SK-N-SH (cell line): ENCODE measurements at regions not wholly inside any gene's neighbourhood (a gene's known extent, or its start where the extent isn't known, plus 50 kb on each side); places are given as distances from the start of the nearest gene placed in this dataset.

Experiments used
- CTCF ChIA-PET: fragments of 300-600, 350-600 bp; formaldehyde crosslinking; extraction: SDS; loops from one replicate; lab custom pipeline; 2021; lab: Yijun Ruan, JAX
- POLR2A ChIA-PET: fragments of 350-600 bp; sonication (Branson Sonifier 250); formaldehyde crosslinking; extraction: SDS; loops from one replicate; lab custom pipeline; 2020; ENCODE audit warnings: antibody characterized with exemption, inconsistent platforms; lab: Yijun Ruan, JAX
- DNase-seq: peaks from one replicate; pipeline ENCODE4 v3.0.0; 2012
- H2AFZ ChIP-seq: fragments of 200-600 bp; sonication (generic); 2 replicates; pipeline ENCODE4 v1.8.1; 2016; ENCODE audit warnings: antibody characterized with exemption, mild to moderate bottlenecking, low read depth
- H3F3A ChIP-seq: fragments of 200-600 bp; sonication (generic); replicated peaks from 2 replicates; pipeline ENCODE3; 2016; ENCODE audit warnings: antibody characterized with exemption, mild to moderate bottlenecking; ENCODE audit not compliant: insufficient read depth
- H3K27ac ChIP-seq, 2 experiments: fragments of 200-500 bp in 1 of 2; fragments of 200-600 bp in 1 of 2; sonication (Bioruptor generic) in 1 of 2; sonication (generic), shearing (Covaris generic) in 1 of 2; 2 replicates each; pipeline versions ENCODE4 v1.5.1 to v1.6.1; 2014 to 2016; ENCODE audit warnings: low read depth in 2 of 2, inconsistent platforms in 1 of 2, low read length in 1 of 2, mild to moderate bottlenecking in 1 of 2, mixed read lengths in 1 of 2
- H3K27me3 ChIP-seq: fragments of 200-600 bp; sonication (generic), shearing (Covaris generic); 2 replicates; pipeline ENCODE4 v1.6.1; 2016; ENCODE audit warnings: mixed run types; ENCODE audit not compliant: insufficient read depth
- H3K36me3 ChIP-seq, 2 experiments: fragments of 200-500 bp in 1 of 2; fragments of 200-600 bp in 1 of 2; sonication (Bioruptor generic) in 1 of 2; sonication (generic) in 1 of 2; replicated peaks in 1 of 2; 2 replicates each; pipeline versions ENCODE3 to v1.5.1; 2014 to 2016; ENCODE audit warnings: low read length in 1 of 2, mild to moderate bottlenecking in 1 of 2; ENCODE audit not compliant: insufficient read depth in 2 of 2, control insufficient read depth in 1 of 2
- H3K4me1 ChIP-seq, 2 experiments: fragments of 200-500 bp in 1 of 2; fragments of 200-600 bp in 1 of 2; sonication (Bioruptor generic) in 1 of 2; sonication (generic), shearing (Covaris generic) in 1 of 2; 2 replicates each; pipeline versions ENCODE4 v1.5.1 to v1.6.1; 2014 to 2016; ENCODE audit warnings: low read depth in 1 of 2, low read length in 1 of 2, mixed run types in 1 of 2; ENCODE audit not compliant: insufficient read depth in 2 of 2, control insufficient read depth in 1 of 2
- H3K4me2 ChIP-seq: fragments of 200-600 bp; sonication (generic), shearing (Covaris generic); 2 replicates; pipeline ENCODE4 v1.6.1; 2017; ENCODE audit warnings: mixed run types
- H3K4me3 ChIP-seq, 2 experiments: fragments of 200-500 bp in 1 of 2; fragments of 200-600 bp in 1 of 2; sonication (Bioruptor generic) in 1 of 2; sonication (generic), shearing (Covaris generic) in 1 of 2; 2 replicates each; pipeline versions ENCODE4 v1.5.1 to v1.8.1; 2014 to 2016; ENCODE audit warnings: low read depth in 2 of 2, inconsistent platforms in 1 of 2, low read length in 1 of 2, mild to moderate bottlenecking in 1 of 2, mixed read lengths in 1 of 2, moderate library complexity in 1 of 2
- H3K79me2 ChIP-seq: fragments of 200-600 bp; sonication (generic); 2 replicates; pipeline ENCODE4 v1.8.1; 2017; ENCODE audit warnings: mild to moderate bottlenecking; ENCODE audit not compliant: insufficient read depth
- H3K9ac ChIP-seq: fragments of 200-600 bp; sonication (generic); 2 replicates; pipeline ENCODE4 v1.6.1; 2017; ENCODE audit warnings: mixed run types
- H3K9me2 ChIP-seq: fragments of 200-600 bp; sonication (generic); 2 replicates; pipeline ENCODE4 v1.6.1; 2017; ENCODE audit warnings: mixed run types
- H3K9me3 ChIP-seq: fragments of 200-600 bp; sonication (generic); 2 replicates; pipeline ENCODE4 v1.6.1; 2017; ENCODE audit warnings: mixed run types, mild to moderate bottlenecking, moderate library complexity
- H4K20me1 ChIP-seq: fragments of 200-600 bp; sonication (generic); 2 replicates; pipeline ENCODE4 v1.6.1; 2017; ENCODE audit warnings: mild to moderate bottlenecking, mixed run types; ENCODE audit not compliant: insufficient read depth
- CHD2 ChIP-seq: fragments of 150-350 bp; IDR thresholded peaks from 2 replicates; pipeline ENCODE4 v1.6.1; 2018; ENCODE audit warnings: low read length; ENCODE audit not compliant: partially characterized antibody
- ELF1 ChIP-seq: IDR thresholded peaks from 2 replicates; pipeline ENCODE4 v1.4.0; 2012
- FOSL2 ChIP-seq: IDR thresholded peaks from 2 replicates; pipeline ENCODE4 v1.4.0; 2012; ENCODE audit warnings: low read depth, mild to moderate bottlenecking, moderate library complexity, borderline replicate concordance
- FOXM1 ChIP-seq: IDR thresholded peaks from 2 replicates; pipeline ENCODE4 v1.4.0; 2012; ENCODE audit warnings: low read depth, mild to moderate bottlenecking
- GABPA ChIP-seq: IDR thresholded peaks from 2 replicates; pipeline ENCODE4 v1.4.0; 2012; ENCODE audit warnings: low read depth, mild to moderate bottlenecking
- MAX ChIP-seq: IDR thresholded peaks from 2 replicates; pipeline ENCODE4 v1.4.0; 2012; ENCODE audit warnings: low read depth
- MEF2A ChIP-seq: IDR thresholded peaks from 2 replicates; pipeline ENCODE4 v1.4.0; 2012; ENCODE audit warnings: low read depth, borderline replicate concordance
- MXI1 ChIP-seq: IDR thresholded peaks from 2 replicates; pipeline ENCODE4 v1.6.1; 2012; ENCODE audit warnings: mild to moderate bottlenecking, low read depth, low read length, improper control_type of control experiment
- NRF1 ChIP-seq: IDR thresholded peaks from 2 replicates; pipeline ENCODE4 v1.6.1; 2012; ENCODE audit warnings: low read depth, mild to moderate bottlenecking, low read length
- RAD21 ChIP-seq: IDR thresholded peaks from 2 replicates; pipeline ENCODE4 v1.6.1; 2012; ENCODE audit warnings: mild to moderate bottlenecking, low read length
- SIN3A ChIP-seq: IDR thresholded peaks from 2 replicates; pipeline ENCODE4 v1.6.1; 2012; ENCODE audit warnings: low read depth, mild to moderate bottlenecking, low read length, moderate library complexity, borderline replicate concordance
- SMC3 ChIP-seq: IDR thresholded peaks from 2 replicates; pipeline ENCODE4 v1.6.1; 2012; ENCODE audit warnings: low read depth, low read length, improper control_type of control experiment
- TCF12 ChIP-seq: IDR thresholded peaks from 2 replicates; pipeline ENCODE4 v1.4.0; 2012
- TEAD4 ChIP-seq: IDR thresholded peaks from 2 replicates; pipeline ENCODE4 v1.4.0; 2012; ENCODE audit warnings: mild to moderate bottlenecking, borderline replicate concordance; ENCODE audit not compliant: insufficient read depth
- YY1 ChIP-seq: IDR thresholded peaks from 2 replicates; pipeline ENCODE4 v1.4.0; 2012; ENCODE audit warnings: low read depth, mild to moderate bottlenecking
- ZBTB33 ChIP-seq: IDR thresholded peaks from 2 replicates; pipeline ENCODE4 v1.4.0; 2012; ENCODE audit warnings: low read depth, borderline replicate concordance
- WGBS: methylation state at CpG from one replicate; pipeline ENCODE4 v1.1.6; 2017; ENCODE audit warnings: low lambda C conversion rate; 5-methylcytosine and 5-hydroxymethylcytosine counted together
- TF ChIP-seq, protein P1 (sequence below): fragments of 150-350 bp; IDR thresholded peaks from 2 replicates; pipeline ENCODE4 v1.6.1; 2016; ENCODE audit warnings: mild to moderate bottlenecking, low read depth, low read length
- TF ChIP-seq, protein P2 (sequence below): fragments of 150-350 bp; IDR thresholded peaks from 2 replicates; pipeline ENCODE4 v1.6.1; 2017; ENCODE audit warnings: antibody characterized with exemption, low read length, low read depth, borderline replicate concordance
- TF ChIP-seq, protein P3 (sequence below): IDR thresholded peaks from 2 replicates; pipeline ENCODE4 v1.6.1; 2012; ENCODE audit warnings: mild to moderate bottlenecking, low read depth, low read length, moderate library complexity
- TF ChIP-seq, protein P4 (sequence below): fragments of 200-600 bp; sonication (generic); IDR thresholded peaks from 2 replicates; pipeline ENCODE4 v1.6.1; 2017; ENCODE audit warnings: antibody characterized with exemption, mild to moderate bottlenecking, moderate library complexity

DNA sequence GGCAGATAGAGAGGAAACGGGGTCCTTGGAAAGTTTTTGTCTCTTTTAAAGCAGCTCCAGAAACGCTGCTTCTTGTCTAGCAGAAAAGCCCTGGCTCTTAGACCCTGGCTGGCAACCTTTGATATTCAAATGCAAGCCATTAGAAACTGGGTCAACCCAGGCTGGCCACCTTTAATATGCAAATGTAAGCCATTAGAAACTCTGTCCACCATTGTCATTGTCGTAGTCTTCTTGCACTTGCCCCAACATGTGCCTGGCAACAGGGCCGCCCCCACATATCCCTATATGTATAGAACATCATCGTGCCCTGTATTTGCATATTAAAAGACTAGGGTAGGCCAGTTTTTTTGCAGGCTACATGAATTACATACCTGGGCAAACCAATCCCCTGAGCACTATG is 621.3 kb upstream of the DPP6 start:
- Histone ChIP-seq H4K20me1 (no peaks in the 10 kb centered on the region), H3K4me2 (no peak overlapping the region), H2AFZ (no peak overlapping the region), H3K4me1 (no peaks in the 10 kb centered on the region), H3K9me3 (no peaks in the 10 kb centered on the region), H3K36me3 (no peaks in the 10 kb centered on the region), H3K27ac (no peak overlapping the region), H3F3A (no peaks in the 10 kb centered on the region), H3K27me3 (no peaks in the 10 kb centered on the region), H3K9me2 (no peaks in the 10 kb centered on the region)
- ChIA-PET CTCF (no interaction called here), POLR2A (no interaction called here)
- no peak for DNase-seq
- TF ChIP-seq MAX (no peak), YY1 (no peak), TEAD4 (no peak), NRF1 (no peak), TCF12 (no peak), FOSL2 (no peak), MXI1 (no peak), SIN3A (no peak), ELF1 (no peak)
- TF ChIP-seq, protein P1, sequence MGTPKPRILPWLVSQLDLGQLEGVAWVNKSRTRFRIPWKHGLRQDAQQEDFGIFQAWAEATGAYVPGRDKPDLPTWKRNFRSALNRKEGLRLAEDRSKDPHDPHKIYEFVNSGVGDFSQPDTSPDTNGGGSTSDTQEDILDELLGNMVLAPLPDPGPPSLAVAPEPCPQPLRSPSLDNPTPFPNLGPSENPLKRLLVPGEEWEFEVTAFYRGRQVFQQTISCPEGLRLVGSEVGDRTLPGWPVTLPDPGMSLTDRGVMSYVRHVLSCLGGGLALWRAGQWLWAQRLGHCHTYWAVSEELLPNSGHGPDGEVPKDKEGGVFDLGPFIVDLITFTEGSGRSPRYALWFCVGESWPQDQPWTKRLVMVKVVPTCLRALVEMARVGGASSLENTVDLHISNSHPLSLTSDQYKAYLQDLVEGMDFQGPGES, result no peak
- TF ChIP-seq, protein P2, sequence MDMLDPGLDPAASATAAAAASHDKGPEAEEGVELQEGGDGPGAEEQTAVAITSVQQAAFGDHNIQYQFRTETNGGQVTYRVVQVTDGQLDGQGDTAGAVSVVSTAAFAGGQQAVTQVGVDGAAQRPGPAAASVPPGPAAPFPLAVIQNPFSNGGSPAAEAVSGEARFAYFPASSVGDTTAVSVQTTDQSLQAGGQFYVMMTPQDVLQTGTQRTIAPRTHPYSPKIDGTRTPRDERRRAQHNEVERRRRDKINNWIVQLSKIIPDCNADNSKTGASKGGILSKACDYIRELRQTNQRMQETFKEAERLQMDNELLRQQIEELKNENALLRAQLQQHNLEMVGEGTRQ, result no peak
- TF ChIP-seq, all 33 proteins: peak for 0
- Histone ChIP-seq H3K4me3 (no peak overlapping the region), H3K9ac (no peak overlapping the region), H3K79me2 (no peaks in the 10 kb centered on the region)
- WGBS, result 2% methylated on average over 5 of the region's 5 CpGs

DNA sequence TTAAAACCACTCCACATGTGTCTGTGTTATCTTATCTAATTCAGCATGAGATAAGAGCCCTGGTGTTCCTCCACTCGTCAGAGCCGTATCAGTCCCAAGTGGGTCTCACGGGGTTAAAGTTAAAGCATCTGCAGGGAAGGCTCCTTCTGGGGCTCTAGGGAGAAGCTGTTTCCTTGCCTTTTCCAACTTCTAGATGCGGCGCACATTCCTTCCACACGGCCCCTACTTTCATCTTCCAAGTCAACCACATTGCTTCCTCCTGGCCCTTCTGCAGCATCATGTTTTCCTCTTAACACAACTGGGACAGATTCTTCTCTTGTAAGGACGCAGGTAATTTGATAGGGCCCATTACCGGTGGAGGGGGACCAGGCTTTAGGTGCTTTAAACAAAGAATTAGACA is 620.1 kb upstream of the DPP6 start:
- POLR2A ChIA-PET, result no interaction called here
- H3K9me2 ChIP-seq, result no peaks in the 10 kb centered on the region
- no peak overlapping the region for H2AFZ ChIP-seq
- no peaks in the 10 kb centered on the region for H4K20me1 ChIP-seq
- H3K36me3 ChIP-seq, result no peaks in the 10 kb centered on the region
- no peak overlapping the region for H3K9ac ChIP-seq
- 2% methylated on average over 8 of the region's 8 CpGs for WGBS
- H3K4me1 ChIP-seq, result no peaks in the 10 kb centered on the region
- H3K4me2 ChIP-seq, result no peak overlapping the region
- H3K79me2 ChIP-seq, result no peaks in the 10 kb centered on the region
- H3K9me3 ChIP-seq, result no peaks in the 10 kb centered on the region
- CTCF ChIA-PET, result no interaction called here
- H3K4me3 ChIP-seq, result no peak overlapping the region
- no peaks in the 10 kb centered on the region for H3F3A ChIP-seq
- H3K27me3 ChIP-seq, result no peaks in the 10 kb centered on the region
- no peak overlapping the region for H3K27ac ChIP-seq
- DNase-seq, result no peak
- TF ChIP-seq ZBTB33 (no peak), TCF12 (no peak), FOXM1 (no peak), RAD21 (no peak), GABPA (no peak), MEF2A (no peak), SMC3 (no peak), CHD2 (no peak), FOSL2 (no peak)
- TF ChIP-seq, protein P3, sequence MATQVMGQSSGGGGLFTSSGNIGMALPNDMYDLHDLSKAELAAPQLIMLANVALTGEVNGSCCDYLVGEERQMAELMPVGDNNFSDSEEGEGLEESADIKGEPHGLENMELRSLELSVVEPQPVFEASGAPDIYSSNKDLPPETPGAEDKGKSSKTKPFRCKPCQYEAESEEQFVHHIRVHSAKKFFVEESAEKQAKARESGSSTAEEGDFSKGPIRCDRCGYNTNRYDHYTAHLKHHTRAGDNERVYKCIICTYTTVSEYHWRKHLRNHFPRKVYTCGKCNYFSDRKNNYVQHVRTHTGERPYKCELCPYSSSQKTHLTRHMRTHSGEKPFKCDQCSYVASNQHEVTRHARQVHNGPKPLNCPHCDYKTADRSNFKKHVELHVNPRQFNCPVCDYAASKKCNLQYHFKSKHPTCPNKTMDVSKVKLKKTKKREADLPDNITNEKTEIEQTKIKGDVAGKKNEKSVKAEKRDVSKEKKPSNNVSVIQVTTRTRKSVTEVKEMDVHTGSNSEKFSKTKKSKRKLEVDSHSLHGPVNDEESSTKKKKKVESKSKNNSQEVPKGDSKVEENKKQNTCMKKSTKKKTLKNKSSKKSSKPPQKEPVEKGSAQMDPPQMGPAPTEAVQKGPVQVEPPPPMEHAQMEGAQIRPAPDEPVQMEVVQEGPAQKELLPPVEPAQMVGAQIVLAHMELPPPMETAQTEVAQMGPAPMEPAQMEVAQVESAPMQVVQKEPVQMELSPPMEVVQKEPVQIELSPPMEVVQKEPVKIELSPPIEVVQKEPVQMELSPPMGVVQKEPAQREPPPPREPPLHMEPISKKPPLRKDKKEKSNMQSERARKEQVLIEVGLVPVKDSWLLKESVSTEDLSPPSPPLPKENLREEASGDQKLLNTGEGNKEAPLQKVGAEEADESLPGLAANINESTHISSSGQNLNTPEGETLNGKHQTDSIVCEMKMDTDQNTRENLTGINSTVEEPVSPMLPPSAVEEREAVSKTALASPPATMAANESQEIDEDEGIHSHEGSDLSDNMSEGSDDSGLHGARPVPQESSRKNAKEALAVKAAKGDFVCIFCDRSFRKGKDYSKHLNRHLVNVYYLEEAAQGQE, result no peak
- TF ChIP-seq, protein P4, sequence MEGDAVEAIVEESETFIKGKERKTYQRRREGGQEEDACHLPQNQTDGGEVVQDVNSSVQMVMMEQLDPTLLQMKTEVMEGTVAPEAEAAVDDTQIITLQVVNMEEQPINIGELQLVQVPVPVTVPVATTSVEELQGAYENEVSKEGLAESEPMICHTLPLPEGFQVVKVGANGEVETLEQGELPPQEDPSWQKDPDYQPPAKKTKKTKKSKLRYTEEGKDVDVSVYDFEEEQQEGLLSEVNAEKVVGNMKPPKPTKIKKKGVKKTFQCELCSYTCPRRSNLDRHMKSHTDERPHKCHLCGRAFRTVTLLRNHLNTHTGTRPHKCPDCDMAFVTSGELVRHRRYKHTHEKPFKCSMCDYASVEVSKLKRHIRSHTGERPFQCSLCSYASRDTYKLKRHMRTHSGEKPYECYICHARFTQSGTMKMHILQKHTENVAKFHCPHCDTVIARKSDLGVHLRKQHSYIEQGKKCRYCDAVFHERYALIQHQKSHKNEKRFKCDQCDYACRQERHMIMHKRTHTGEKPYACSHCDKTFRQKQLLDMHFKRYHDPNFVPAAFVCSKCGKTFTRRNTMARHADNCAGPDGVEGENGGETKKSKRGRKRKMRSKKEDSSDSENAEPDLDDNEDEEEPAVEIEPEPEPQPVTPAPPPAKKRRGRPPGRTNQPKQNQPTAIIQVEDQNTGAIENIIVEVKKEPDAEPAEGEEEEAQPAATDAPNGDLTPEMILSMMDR, result no peak
